Skeletal muscle tissue (tissue), 3 donors: ENCODE measurements at regions not wholly inside any gene's neighbourhood (a gene's known extent, or its start where the extent isn't known, plus 50 kb on each side); places are given as distances from the start of the nearest gene placed in this dataset.
"Not testable (repeated sequence)": the region's sequence is repeated elsewhere in the genome, so short reads cannot be mapped to it uniquely, and the experiment has no call there.

Source experiments
- H3K27ac ChIP-seq: one replicate; pipeline ENCODE4 v1.7.0; 2013; ENCODE audit warnings: mild to moderate bottlenecking, low read depth, low read length, inconsistent platforms
- H3K27me3 ChIP-seq, 3 donors: one replicate each; pipeline ENCODE4 v1.7.0; 2013; ENCODE audit warnings: low read length in 3 of 3; ENCODE audit not compliant: control insufficient read depth in 3 of 3, insufficient read depth in 3 of 3
- H3K36me3 ChIP-seq, 3 donors: one replicate each; pipeline ENCODE4 v1.7.0; 2013; ENCODE audit warnings: low read length in 3 of 3; ENCODE audit not compliant: control insufficient read depth in 3 of 3, insufficient read depth in 3 of 3
- H3K4me1 ChIP-seq, 3 donors: one replicate each; pipeline ENCODE4 v1.7.0; 2013; ENCODE audit warnings: low read length in 3 of 3, mild to moderate bottlenecking in 3 of 3; ENCODE audit not compliant: control insufficient read depth in 3 of 3, insufficient read depth in 3 of 3
- H3K4me3 ChIP-seq, 3 donors: one replicate each; pipeline ENCODE4 v1.7.0; 2013; ENCODE audit warnings: low read length in 3 of 3
- H3K9ac ChIP-seq, 3 donors: one replicate each; pipeline ENCODE4 v1.7.0; 2013; ENCODE audit warnings: low read length in 3 of 3, mild to moderate bottlenecking in 3 of 3, moderate library complexity in 2 of 3, low read depth in 1 of 3
- H3K9me3 ChIP-seq, 3 donors: one replicate each; pipeline ENCODE4 v1.7.0; 2013; ENCODE audit warnings: low read length in 3 of 3; ENCODE audit not compliant: control insufficient read depth in 3 of 3
- donor health status: Osteomylitis.

DNA sequence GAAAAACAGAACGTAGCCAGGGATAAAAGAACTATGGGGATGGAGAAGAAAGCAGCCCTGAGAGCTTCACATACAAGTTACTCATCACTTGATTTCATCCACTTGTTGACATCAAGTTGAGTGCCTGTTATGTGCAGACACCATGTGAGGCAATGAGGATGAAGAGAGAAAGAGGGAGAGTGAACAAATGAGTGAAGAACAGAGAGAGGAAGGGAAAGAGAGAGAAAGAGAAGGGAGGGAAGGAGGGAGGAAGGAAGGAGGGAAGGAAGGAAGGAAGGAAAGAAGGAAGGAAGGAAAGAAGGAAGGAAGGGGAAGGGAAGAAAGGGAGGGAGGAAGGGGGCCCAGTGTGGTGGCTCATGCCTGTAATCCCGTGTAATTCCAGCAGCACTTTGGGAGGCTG lies 72.3 kb upstream of the SMAD3 start:
- Histone ChIP-seq H3K36me3 (no peaks in the 10 kb centered on the region), H3K27ac (no peak overlapping the region), H3K9me3 (no peaks in the 10 kb centered on the region), H3K4me1 (no peaks in the 10 kb centered on the region), H3K27me3 (no peaks in the 10 kb centered on the region), H3K9ac (no peak overlapping the region), H3K4me3 (no peak overlapping the region)

GRCh38 chr15:66993874-66994696 lies 71.3 kb upstream of the SMAD3 start:
- H3K4me3 ChIP-seq, result no peak overlapping the region
- H3K36me3 ChIP-seq, result no peaks in the 10 kb centered on the region
- H3K27me3 ChIP-seq, result no peaks in the 10 kb centered on the region
- H3K9me3 ChIP-seq, result no peaks in the 10 kb centered on the region
- no peak overlapping the region for H3K9ac ChIP-seq
- no peak overlapping the region for H3K27ac ChIP-seq
- no peaks in the 10 kb centered on the region for H3K4me1 ChIP-seq

- no peak overlapping the region for H3K4me3 ChIP-seq
- no peak overlapping the region for H3K9ac ChIP-seq
- H3K4me1 ChIP-seq, result no peaks in the 10 kb centered on the region
- no peak overlapping the region for H3K27ac ChIP-seq
- no peaks in the 10 kb centered on the region for H3K36me3 ChIP-seq
- H3K9me3 ChIP-seq, result no peaks in the 10 kb centered on the region
- H3K27me3 ChIP-seq, result no peaks in the 10 kb centered on the region
Observed at GRCh38 chr15:66994927-66995656, 70.3 kb upstream of the SMAD3 start.

DNA sequence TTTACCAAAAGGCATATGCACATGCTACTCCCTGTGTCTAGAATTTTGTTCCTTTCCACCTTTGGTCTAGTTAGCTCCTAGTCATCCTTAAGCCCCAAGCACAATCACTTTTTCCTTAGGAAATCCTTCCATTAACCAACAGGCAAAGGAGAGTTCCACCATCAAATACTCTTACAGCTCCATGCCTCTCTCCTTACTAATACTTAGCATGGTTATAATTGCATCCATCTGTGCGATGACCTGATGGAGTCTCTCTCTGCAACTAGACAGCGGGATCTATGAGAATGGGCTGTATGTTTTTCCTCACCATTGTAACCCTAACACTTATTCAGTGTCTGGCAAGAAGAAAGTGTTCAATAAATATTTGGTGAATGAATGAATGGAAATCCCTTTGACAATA lies 69.3 kb upstream of the SMAD3 start:
- H3K9me3 ChIP-seq, result no peaks in the 10 kb centered on the region
- H3K27ac ChIP-seq, result no peak overlapping the region
- no peak overlapping the region for H3K9ac ChIP-seq
- no peaks in the 10 kb centered on the region for H3K36me3 ChIP-seq
- H3K27me3 ChIP-seq, result no peaks in the 10 kb centered on the region
- H3K4me3 ChIP-seq, result no peak overlapping the region
- H3K4me1 ChIP-seq, result no peaks in the 10 kb centered on the region

GRCh38 chr15:66997212-66997611 lies 68.2 kb upstream of the SMAD3 start:
- H3K36me3 ChIP-seq, result no peaks in the 10 kb centered on the region
- H3K9ac ChIP-seq, result no peak overlapping the region
- no peaks in the 10 kb centered on the region for H3K9me3 ChIP-seq
- no peaks in the 10 kb centered on the region for H3K27me3 ChIP-seq
- H3K27ac ChIP-seq, result no peak overlapping the region
- no peaks in the 10 kb centered on the region for H3K4me1 ChIP-seq
- no peak overlapping the region for H3K4me3 ChIP-seq

DNA sequence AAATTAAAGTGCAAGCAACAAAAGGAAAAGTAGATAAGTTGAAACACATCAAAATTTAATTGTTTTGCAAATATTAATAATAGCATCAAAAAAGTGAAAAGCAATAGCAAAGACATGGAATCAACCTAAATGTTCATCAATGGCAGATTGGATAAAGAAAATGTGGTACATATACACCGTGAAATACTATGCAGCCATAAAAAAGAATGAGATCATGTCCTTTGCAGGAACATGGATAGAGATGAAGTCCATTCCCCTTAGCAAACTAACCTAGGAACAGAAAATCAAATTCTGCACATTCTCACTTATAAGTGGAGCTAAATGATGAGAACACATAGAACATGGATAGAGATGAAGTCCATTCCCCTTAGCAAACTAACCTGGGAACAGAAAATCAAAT lies 67.2 kb upstream of the SMAD3 start:
- not testable (repeated sequence) for H3K9ac ChIP-seq, H3K27me3 ChIP-seq, H3K36me3 ChIP-seq, H3K4me1 ChIP-seq, H3K9me3 ChIP-seq, H3K27ac ChIP-seq, H3K4me3 ChIP-seq

GRCh38 chr15:66999046-66999968 lies 66.1 kb upstream of the SMAD3 start:
- H3K9ac ChIP-seq, result no peak overlapping the region
- no peak overlapping the region for H3K27ac ChIP-seq
- no peak overlapping the region for H3K4me3 ChIP-seq
- H3K27me3 ChIP-seq, result no peaks in the 10 kb centered on the region
- H3K4me1 ChIP-seq, result no peaks in the 10 kb centered on the region
- H3K36me3 ChIP-seq, result no peaks in the 10 kb centered on the region
- H3K9me3 ChIP-seq, result no peaks in the 10 kb centered on the region

- no peaks in the 10 kb centered on the region for H3K4me1 ChIP-seq
- no peaks in the 10 kb centered on the region for H3K9me3 ChIP-seq
- H3K36me3 ChIP-seq, result no peaks in the 10 kb centered on the region
- H3K27me3 ChIP-seq, result no peaks in the 10 kb centered on the region
- H3K4me3 ChIP-seq, result no peak overlapping the region
- no peak overlapping the region for H3K9ac ChIP-seq
- H3K27ac ChIP-seq, result no peak overlapping the region
Observed at GRCh38 chr15:67000896-67001295, 64.5 kb upstream of the SMAD3 start.

DNA sequence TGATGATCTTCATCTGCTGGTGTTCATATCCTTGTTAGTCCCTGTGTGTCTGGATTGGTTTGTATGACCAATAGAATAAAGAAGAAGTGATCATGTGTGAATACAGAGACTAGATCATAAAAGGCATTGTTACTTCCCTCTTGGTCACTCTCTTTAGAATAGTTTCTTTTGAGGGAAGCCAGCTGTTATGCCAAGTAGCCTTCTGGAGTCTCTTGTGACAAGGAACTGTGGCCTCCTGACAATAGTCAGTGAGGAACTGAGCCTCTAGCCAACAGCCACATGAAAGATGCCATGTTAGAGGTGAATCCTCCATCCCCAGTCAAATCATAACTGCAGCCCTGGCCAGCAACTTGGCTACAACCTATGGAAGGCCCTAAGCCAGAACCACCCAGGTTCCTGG lies 63.0 kb upstream of the SMAD3 start:
- no peak overlapping the region for H3K4me3 ChIP-seq
- no peaks in the 10 kb centered on the region for H3K36me3 ChIP-seq
- H3K27me3 ChIP-seq, result no peaks in the 10 kb centered on the region
- H3K4me1 ChIP-seq, result no peaks in the 10 kb centered on the region
- no peak overlapping the region for H3K9ac ChIP-seq
- no peaks in the 10 kb centered on the region for H3K9me3 ChIP-seq
- no peak overlapping the region for H3K27ac ChIP-seq

DNA sequence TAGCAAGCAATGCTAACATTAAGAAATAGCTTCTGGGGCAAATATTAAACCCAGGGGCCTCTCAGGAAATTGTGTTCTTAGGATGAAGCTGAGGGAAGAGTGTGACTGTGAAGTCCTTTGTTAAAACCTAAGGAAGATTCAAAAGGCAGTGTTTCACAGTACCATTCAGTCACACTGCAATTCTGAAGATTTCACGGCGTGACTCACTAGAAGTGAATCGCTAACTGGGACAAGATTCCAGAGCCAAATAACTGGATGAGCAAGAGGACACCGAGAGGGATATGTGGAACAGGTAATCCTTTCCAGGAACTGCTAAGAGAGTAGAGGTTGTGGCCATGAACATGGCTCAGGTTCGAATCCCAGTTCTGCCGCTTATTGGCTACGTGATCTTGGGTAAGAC lies 61.8 kb upstream of the SMAD3 start:
- H3K4me3 ChIP-seq, result no peak overlapping the region
- no peak overlapping the region for H3K9ac ChIP-seq
- H3K36me3 ChIP-seq, result no peaks in the 10 kb centered on the region
- no peaks in the 10 kb centered on the region for H3K4me1 ChIP-seq
- H3K27me3 ChIP-seq, result no peaks in the 10 kb centered on the region
- H3K9me3 ChIP-seq, result no peaks in the 10 kb centered on the region
- no peak overlapping the region for H3K27ac ChIP-seq
